Smooth muscle cell of the brain vasculature (primary cell): ENCODE measurements at regions not wholly inside any gene's neighbourhood (a gene's known extent, or its start where the extent isn't known, plus 50 kb on each side); places are given as distances from the start of the nearest gene placed in this dataset.

ENCODE experiments used
- DNase-seq: peaks from one replicate; pipeline ENCODE4 v3.0.0-alpha.2; 2012; ENCODE audit warnings: low read depth, low spot score

GRCh38 chr13:99123101-99124045 lies 77.3 kb upstream of the UBAC2 start:
- no peak for DNase-seq

GRCh38 chr13:99124046-99124400 lies 76.6 kb upstream of the UBAC2 start:
- DNase-seq = no peak

- peak; percentile 12 for DNase-seq
Observed at GRCh38 chr13:99124794-99125316, 75.8 kb upstream of the UBAC2 start.

GRCh38 chr13:99125326-99125915 lies 75.2 kb upstream of the UBAC2 start:
- DNase-seq = no peak

GRCh38 chr13:99126821-99127220 lies 73.8 kb upstream of the UBAC2 start:
- DNase-seq = no peak

- no peak for DNase-seq
Observed at GRCh38 chr13:99129050-99129449, 71.6 kb upstream of the UBAC2 start.

GRCh38 chr13:99129951-99130350 lies 70.7 kb upstream of the UBAC2 start:
- no peak for DNase-seq

GRCh38 chr13:99131410-99131809 lies 69.2 kb upstream of the UBAC2 start:
- DNase-seq = no peak

GRCh38 chr13:99132295-99132835 lies 68.3 kb upstream of the UBAC2 start:
- DNase-seq = no peak

GRCh38 chr13:99133230-99133629 lies 67.4 kb upstream of the UBAC2 start:
- DNase-seq = no peak

GRCh38 chr13:99133848-99134247 lies 66.8 kb upstream of the UBAC2 start:
- no peak for DNase-seq

GRCh38 chr13:99135591-99135990 lies 65.1 kb upstream of the UBAC2 start:
- no peak for DNase-seq

GRCh38 chr13:99136427-99136954 lies 64.2 kb upstream of the UBAC2 start:
- DNase-seq = no peak

- DNase-seq = no peak
Observed at GRCh38 chr13:99140831-99141230, 59.8 kb upstream of the UBAC2 start.

- DNase-seq = no peak
Observed at GRCh38 chr13:99143904-99144303, 56.8 kb upstream of the UBAC2 start.

- DNase-seq = no peak
Observed at GRCh38 chr13:99144306-99144705, 56.3 kb upstream of the UBAC2 start.

GRCh38 chr13:99145461-99145860 lies 55.2 kb upstream of the UBAC2 start:
- DNase-seq = no peak

GRCh38 chr13:99150575-99151361 lies 49.9 kb upstream of the UBAC2 start:
- DNase-seq = no peak
